Vagina (tissue), 2 donors: ENCODE measurements at regions not wholly inside any gene's neighbourhood (a gene's known extent, or its start where the extent isn't known, plus 50 kb on each side); places are given as distances from the start of the nearest gene placed in this dataset.
A peak's percentile ranks its signal among the peaks of the same experiment; 100 is the strongest.

Experiments used
- DNase-seq, 2 donors: peaks; one replicate each; pipeline ENCODE4 v3.0.0-alpha.2; 2017; ENCODE audit errors: extremely low spot score in 2 of 2
- H3K27ac ChIP-seq: fragments of 200-600 bp; sonication (generic); one replicate; pipeline ENCODE4 v1.5.1; 2019
- H3K27me3 ChIP-seq: fragments of 200-600 bp; sonication (generic); one replicate; pipeline ENCODE4 v1.5.1; 2019
- H3K36me3 ChIP-seq, 2 donors: fragments of 200-600 bp; sonication (generic); one replicate each; pipeline ENCODE4 v1.5.1; 2017 to 2019
- H3K4me1 ChIP-seq: fragments of 200-600 bp; sonication (generic); one replicate; pipeline ENCODE4 v1.5.1; 2019
- H3K4me3 ChIP-seq, 2 donors: fragments of 200-600 bp; sonication (generic); 1 replicate in 1 of 2; 2 replicates in 1 of 2; pipeline ENCODE4 v1.5.1; 2016 to 2019
- H3K9me3 ChIP-seq: fragments of 200-600 bp; sonication (generic); one replicate; pipeline ENCODE4 v1.5.1; 2019
- CTCF ChIP-seq, 3 experiments: fragments of 450-650 bp in 2 of 3; fragments of 200-600 bp in 1 of 3; sonication (generic) in 1 of 3; IDR thresholded peaks; one replicate each; pipeline ENCODE4 v1.5.1; 2017 to 2019; ENCODE audit warnings: antibody characterized with exemption in 3 of 3, mild to moderate bottlenecking in 2 of 3, moderate library complexity in 2 of 3
- POLR2A ChIP-seq, 2 donors: fragments of 450-650 bp; IDR thresholded peaks; one replicate each; pipeline ENCODE4 v1.6.1; 2017; ENCODE audit warnings: antibody characterized with exemption in 2 of 2, mild to moderate bottlenecking in 2 of 2, moderate library complexity in 2 of 2
- POLR2AphosphoS5 ChIP-seq, 2 donors: sonication (generic); formaldehyde crosslinking; IDR thresholded peaks; one replicate each; pipeline ENCODE4 v1.9.0; 2017; ENCODE audit warnings: antibody characterized with exemption in 2 of 2, mild to moderate bottlenecking in 2 of 2, low read depth in 1 of 2; ENCODE audit not compliant: insufficient read depth in 1 of 2
- intact Hi-C: fragments of 100-400 bp; cut with DNase I; formaldehyde crosslinking; loops from one replicate; pipeline ENCODE4 v1.15.1; 2023

- Histone ChIP-seq H3K9me3 (no peaks in the 10 kb centered on the region), H3K36me3 (no peaks in the 10 kb centered on the region), H3K27ac (no peak overlapping the region), H3K4me3 (no peak overlapping the region), H3K4me1 (no peaks in the 10 kb centered on the region), H3K27me3 (no peaks in the 10 kb centered on the region)
- TF ChIP-seq POLR2A (IDR thresholded peaks at IDR 0.05) (no peak), POLR2AphosphoS5 (IDR thresholded peaks at IDR 0.05; ENCODE audit: insufficient read depth in 1 of 2, low read depth in 1 of 2) (no peak), CTCF (IDR thresholded peaks at IDR 0.05) (no peak)
- intact Hi-C loops: no loop called here
- peak; percentile 64 to 79 for DNase-seq
These were observed 205.4 kb upstream of the ZMIZ1 start for GRCh38 chr10:78863140-78863905.

- no peak overlapping the region for H3K27ac ChIP-seq
- TF ChIP-seq POLR2A (IDR thresholded peaks at IDR 0.05): no peak
- no peak for TF ChIP-seq POLR2AphosphoS5 (IDR thresholded peaks at IDR 0.05; ENCODE audit: insufficient read depth in 1 of 2, low read depth in 1 of 2)
- no peak for TF ChIP-seq CTCF (IDR thresholded peaks at IDR 0.05)
- H3K27me3 ChIP-seq: no peaks in the 10 kb centered on the region
- DNase-seq: peak in 1 of 2 donors; percentile 31
- H3K4me3 ChIP-seq: no peak overlapping the region
- no peaks in the 10 kb centered on the region for H3K4me1 ChIP-seq
- no peaks in the 10 kb centered on the region for H3K36me3 ChIP-seq
- no peaks in the 10 kb centered on the region for H3K9me3 ChIP-seq
- intact Hi-C loops: no loop called here
These were observed 204.9 kb upstream of the ZMIZ1 start for GRCh38 chr10:78863906-78864239.

- peak in 1 of 2 donors; percentile 85 for DNase-seq
- intact Hi-C loops: no loop called here
- no peak for TF ChIP-seq POLR2AphosphoS5 (IDR thresholded peaks at IDR 0.05; ENCODE audit: insufficient read depth in 1 of 2, low read depth in 1 of 2)
- TF ChIP-seq POLR2A (IDR thresholded peaks at IDR 0.05): no peak
- TF ChIP-seq CTCF (IDR thresholded peaks at IDR 0.05): no peak
- Histone ChIP-seq H3K4me1 (no peaks in the 10 kb centered on the region), H3K36me3 (no peaks in the 10 kb centered on the region), H3K27ac (no peak overlapping the region), H3K4me3 (no peak overlapping the region), H3K27me3 (no peaks in the 10 kb centered on the region), H3K9me3 (no peaks in the 10 kb centered on the region)
These were observed 203.8 kb upstream of the ZMIZ1 start for GRCh38 chr10:78864761-78865537.

- Histone ChIP-seq H3K9me3 (no peaks in the 10 kb centered on the region), H3K27ac (no peak overlapping the region), H3K4me3 (no peak overlapping the region), H3K4me1 (no peaks in the 10 kb centered on the region), H3K27me3 (no peaks in the 10 kb centered on the region), H3K36me3 (no peaks in the 10 kb centered on the region)
- intact Hi-C loops: no loop called here
- peak; percentile 62 to 79 for DNase-seq
- TF ChIP-seq POLR2AphosphoS5 (IDR thresholded peaks at IDR 0.05; ENCODE audit: insufficient read depth in 1 of 2, low read depth in 1 of 2) (no peak), CTCF (IDR thresholded peaks at IDR 0.05) (no peak), POLR2A (IDR thresholded peaks at IDR 0.05) (no peak)
These were observed 203.3 kb upstream of the ZMIZ1 start for GRCh38 chr10:78865538-78865875.
